Stimulated activated CD4-positive, alpha-beta T cell treated with anti-CD3 and anti-CD28 coated beads, Interleukin-4, amount 100 ng/mL, for 48 hours (primary cell): ENCODE measurements at regions not wholly inside any gene's neighbourhood (a gene's known extent, or its start where the extent isn't known, plus 50 kb on each side); places are given as distances from the start of the nearest gene placed in this dataset.

Experiments
- DNase-seq, 2 donors: peaks; one replicate each; pipeline ENCODE4 v3.0.0-alpha.2; 2020; ENCODE audit warnings: low read depth in 2 of 2

GRCh38 chr11:69545976-69546617 lies 64.6 kb downstream of the LINC01488 start:
- no peak for DNase-seq

GRCh38 chr11:69546735-69547370 lies 65.4 kb downstream of the LINC01488 start:
- DNase-seq, result peak; percentile 47 to 69

GRCh38 chr11:69550846-69551245 lies 69.4 kb downstream of the LINC01488 start:
- no peak for DNase-seq

- DNase-seq, result no peak
These were observed 70.5 kb downstream of the LINC01488 start for GRCh38 chr11:69551963-69552362.

GRCh38 chr11:69552951-69553350 lies 71.5 kb downstream of the LINC01488 start:
- no peak for DNase-seq

- DNase-seq, result no peak
These were observed 72.2 kb downstream of the LINC01488 start for GRCh38 chr11:69553416-69554357.

- no peak for DNase-seq
These were observed 73.4 kb downstream of the LINC01488 start for GRCh38 chr11:69554849-69555248.

GRCh38 chr11:69557266-69557665 lies 75.8 kb downstream of the LINC01488 start:
- no peak for DNase-seq

GRCh38 chr11:69558519-69558941 lies 77.1 kb downstream of the LINC01488 start:
- peak in 1 of 2 donors; percentile 16 for DNase-seq

GRCh38 chr11:69559181-69559580 lies 77.7 kb downstream of the LINC01488 start:
- no peak for DNase-seq

GRCh38 chr11:69560141-69560790 lies 78.8 kb downstream of the LINC01488 start:
- DNase-seq, result no peak

- DNase-seq, result no peak
These were observed 78.7 kb upstream of the CCND1 start for GRCh38 chr11:69562302-69562701.

GRCh38 chr11:69562816-69563215 lies 78.1 kb upstream of the CCND1 start:
- no peak for DNase-seq

- DNase-seq, result no peak
These were observed 77.7 kb upstream of the CCND1 start for GRCh38 chr11:69563306-69563705.

- no peak for DNase-seq
These were observed 76.8 kb upstream of the CCND1 start for GRCh38 chr11:69563946-69564775.

- no peak for DNase-seq
These were observed 75.0 kb upstream of the CCND1 start for GRCh38 chr11:69566001-69566400.

- DNase-seq, result no peak
These were observed 72.8 kb upstream of the CCND1 start for GRCh38 chr11:69567951-69568808.

GRCh38 chr11:69568809-69569097 lies 72.2 kb upstream of the CCND1 start:
- no peak for DNase-seq

GRCh38 chr11:69569306-69570200 lies 71.4 kb upstream of the CCND1 start:
- no peak for DNase-seq
